ENCODE measurements at regions not wholly inside any gene's neighbourhood (a gene's known extent, or its start where the extent isn't known, plus 50 kb on each side); places are given as distances from the start of the nearest gene placed in this dataset.

DNA sequence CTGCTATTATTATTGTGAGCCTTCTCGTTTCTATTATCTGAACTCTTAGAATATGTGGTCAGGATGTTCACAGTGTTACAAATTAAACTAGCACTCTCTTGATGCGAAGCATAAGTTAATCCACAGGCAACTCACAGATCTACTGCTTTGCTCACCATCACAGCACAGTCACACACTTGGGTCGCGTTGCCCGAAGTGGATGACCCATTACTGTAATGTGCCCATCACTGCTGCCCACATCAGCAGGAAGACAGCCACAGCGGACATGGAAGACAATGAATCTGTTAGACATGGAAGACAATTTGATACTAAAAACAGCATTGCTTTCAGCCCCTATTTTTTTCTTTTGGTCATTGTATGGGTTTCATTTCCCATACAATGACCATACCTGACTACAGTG is 216.4 kb upstream of the B3GAT1 start:
- intact Hi-C loops (cut with micrococcal nuclease) (no loop called here), in situ Hi-C loops (cut with MboI) (no loop called here)
- no peak for DNase-seq (ENCODE audit: extremely low read depth in 1 of 4, low spot score in 3 of 4)
- H3K4me3 ChIP-seq: no peak overlapping the region
- no peak overlapping the region for H2AFZ ChIP-seq (ENCODE audit: low read depth, low read length)
- peaks cover 15 to 40% of the 10 kb centered on the region in 2 experiments; a peak in 3 of 5 replicates for H3K27me3 ChIP-seq (ENCODE audit: control insufficient read depth in 2 of 2, insufficient read depth in 2 of 2, low read length in 2 of 2)
- FAIRE-seq: no peak
- H4K20me1 ChIP-seq (replicated peaks; ENCODE audit: control insufficient read depth, insufficient read depth, low read length): no peaks in the 10 kb centered on the region
- no peaks in the 10 kb centered on the region for H3K36me3 ChIP-seq (ENCODE audit: control insufficient read depth, insufficient read depth, low read length)
- WGBS (ENCODE audit: insufficient coverage, low coverage, missing lambda C conversion rate): 0% methylated on average over 6 of the region's 6 CpGs
- ChIA-PET POLR2A (no interaction called here), CTCF (ENCODE audit: low intra/inter-chr PET ratio) (no interaction called here)
- no peak overlapping the region for H3K4me2 ChIP-seq (ENCODE audit: insufficient read depth, low read length)
- TF ChIP-seq TAF9B (IDR thresholded peaks at IDR 0.05; ENCODE audit: partially characterized antibody) (no peak), ZBED1 (IDR thresholded peaks at IDR 0.05) (no peak), TAF1 (IDR thresholded peaks at IDR 0.05; ENCODE audit: control insufficient read depth, extremely low read depth, insufficient read depth, low read length, severe bottlenecking) (no peak), SREBF1 (IDR thresholded peaks at IDR 0.05; ENCODE audit: borderline replicate concordance, low read depth, low read length) (no peak), ZNF583 (CRISPR knock-in tag; IDR thresholded peaks at IDR 0.05) (no peak), TAF15 (IDR thresholded peaks at IDR 0.05; ENCODE audit: low read depth, low read length) (no peak), ZZZ3 (IDR thresholded peaks at IDR 0.05) (no peak), POLR2A (conservative IDR thresholded peaks at IDR 0.05) (no peak), CBFA2T2 (conservative IDR thresholded peaks at IDR 0.05) (no peak), SIRT6 (IDR thresholded peaks at IDR 0.05; ENCODE audit: low read depth, low read length) (no peak), STAG1 (CRISPR knock-in tag; IDR thresholded peaks at IDR 0.05; ENCODE audit: borderline replicate concordance) (no peak), PYGO2 (tag; IDR thresholded peaks at IDR 0.05) (no peak)
- TF ChIP-seq, protein P1, sequence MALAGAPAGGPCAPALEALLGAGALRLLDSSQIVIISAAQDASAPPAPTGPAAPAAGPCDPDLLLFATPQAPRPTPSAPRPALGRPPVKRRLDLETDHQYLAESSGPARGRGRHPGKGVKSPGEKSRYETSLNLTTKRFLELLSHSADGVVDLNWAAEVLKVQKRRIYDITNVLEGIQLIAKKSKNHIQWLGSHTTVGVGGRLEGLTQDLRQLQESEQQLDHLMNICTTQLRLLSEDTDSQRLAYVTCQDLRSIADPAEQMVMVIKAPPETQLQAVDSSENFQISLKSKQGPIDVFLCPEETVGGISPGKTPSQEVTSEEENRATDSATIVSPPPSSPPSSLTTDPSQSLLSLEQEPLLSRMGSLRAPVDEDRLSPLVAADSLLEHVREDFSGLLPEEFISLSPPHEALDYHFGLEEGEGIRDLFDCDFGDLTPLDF (CRISPR knock-in tag; IDR thresholded peaks at IDR 0.05): no peak
- TF ChIP-seq, protein P2, sequence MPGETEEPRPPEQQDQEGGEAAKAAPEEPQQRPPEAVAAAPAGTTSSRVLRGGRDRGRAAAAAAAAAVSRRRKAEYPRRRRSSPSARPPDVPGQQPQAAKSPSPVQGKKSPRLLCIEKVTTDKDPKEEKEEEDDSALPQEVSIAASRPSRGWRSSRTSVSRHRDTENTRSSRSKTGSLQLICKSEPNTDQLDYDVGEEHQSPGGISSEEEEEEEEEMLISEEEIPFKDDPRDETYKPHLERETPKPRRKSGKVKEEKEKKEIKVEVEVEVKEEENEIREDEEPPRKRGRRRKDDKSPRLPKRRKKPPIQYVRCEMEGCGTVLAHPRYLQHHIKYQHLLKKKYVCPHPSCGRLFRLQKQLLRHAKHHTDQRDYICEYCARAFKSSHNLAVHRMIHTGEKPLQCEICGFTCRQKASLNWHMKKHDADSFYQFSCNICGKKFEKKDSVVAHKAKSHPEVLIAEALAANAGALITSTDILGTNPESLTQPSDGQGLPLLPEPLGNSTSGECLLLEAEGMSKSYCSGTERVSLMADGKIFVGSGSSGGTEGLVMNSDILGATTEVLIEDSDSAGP (CRISPR knock-in tag; IDR thresholded peaks at IDR 0.05): no peak
- H3K9ac ChIP-seq (ENCODE audit: insufficient read depth in 1 of 2, low read depth in 2 of 2, low read length in 2 of 2): no peak overlapping the region
- H3K4me1 ChIP-seq (replicated peaks in 1 of 2; ENCODE audit: control insufficient read depth in 2 of 2, insufficient read depth in 2 of 2, low read length in 2 of 2): no peaks in the 10 kb centered on the region
- H3K79me2 ChIP-seq (ENCODE audit: control insufficient read depth, insufficient read depth, low read length): no peaks in the 10 kb centered on the region
- no peak overlapping the region for H3K27ac ChIP-seq (ENCODE audit: extremely low read depth, low read depth, low read length)
- no peaks in the 10 kb centered on the region for H3K9me1 ChIP-seq (ENCODE audit: control insufficient read depth, insufficient read depth, low read length)
- BruUV-seq (replicated peaks): no TSS peak
- ATAC-seq: no peak
- H3K9me3 ChIP-seq (replicated peaks; ENCODE audit: control insufficient read depth, insufficient read depth, low read depth, low read length): no peaks in the 10 kb centered on the region
